ENCODE measurements at regions not wholly inside any gene's neighbourhood (a gene's known extent, or its start where the extent isn't known, plus 50 kb on each side); places are given as distances from the start of the nearest gene placed in this dataset.

DNA sequence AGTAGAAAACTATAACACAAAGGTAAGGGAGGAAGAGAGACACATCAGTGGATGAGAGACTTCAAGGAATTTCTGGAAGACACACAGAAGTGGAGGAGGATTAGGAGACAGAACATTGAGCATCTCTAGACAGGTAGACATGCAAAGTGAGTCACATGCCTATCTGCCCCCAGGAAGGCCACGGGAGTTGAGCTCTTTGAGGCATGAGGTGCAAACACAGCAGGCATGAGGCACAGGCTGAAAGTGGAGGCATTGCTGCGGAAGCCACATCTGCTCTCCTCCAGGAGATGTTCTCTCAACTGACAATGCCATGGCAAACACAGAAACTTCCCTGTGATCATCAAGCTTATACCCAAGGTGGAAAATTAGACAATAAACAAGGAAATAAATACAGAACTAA lies 481.6 kb upstream of the MYT1L start:
- no peak for ATAC-seq
- TF ChIP-seq ZC3H10 (CRISPR knock-in tag; IDR thresholded peaks at IDR 0.05): no peak
- TF ChIP-seq ZFP30 (CRISPR knock-in tag; IDR thresholded peaks at IDR 0.05): no peak
- TF ChIP-seq ESRRG (CRISPR knock-in tag; IDR thresholded peaks at IDR 0.05): no peak
- no peak for TF ChIP-seq ISL1 (CRISPR knock-in tag; IDR thresholded peaks at IDR 0.05)
- TF ChIP-seq ZFP3 (CRISPR knock-in tag; IDR thresholded peaks at IDR 0.05): no peak
- TF ChIP-seq SNAI2 (CRISPR knock-in tag; IDR thresholded peaks at IDR 0.05): no peak
- TF ChIP-seq ZNF8 (CRISPR knock-in tag; IDR thresholded peaks at IDR 0.05): no peak
- TF ChIP-seq RARB (CRISPR knock-in tag; IDR thresholded peaks at IDR 0.05): no peak
- TF ChIP-seq GLIS3 (CRISPR knock-in tag; IDR thresholded peaks at IDR 0.05): no peak

DNA sequence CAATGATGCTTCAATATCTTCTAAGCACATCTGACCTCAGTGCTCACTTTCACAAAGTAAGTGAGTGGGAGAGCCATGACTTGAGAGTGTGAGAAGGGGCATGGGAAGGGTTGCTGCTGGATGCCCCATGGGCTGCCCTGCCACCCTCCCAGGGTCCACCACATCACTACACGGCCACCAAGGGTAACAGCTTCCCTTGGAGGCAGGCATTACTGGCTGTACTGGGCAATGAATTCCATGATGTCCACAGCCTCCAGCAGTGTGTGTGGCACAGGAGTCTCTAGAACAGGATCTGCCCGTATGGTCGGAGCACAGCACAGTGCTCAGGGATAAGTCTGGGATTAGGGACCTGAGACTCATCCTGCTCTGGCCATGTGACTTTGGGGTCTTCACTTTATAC lies 481.0 kb upstream of the MYT1L start:
- TF ChIP-seq PPARA (CRISPR knock-in tag; IDR thresholded peaks at IDR 0.05; ENCODE audit: borderline replicate concordance): no peak
- TF ChIP-seq POU6F1 (CRISPR knock-in tag; IDR thresholded peaks at IDR 0.05; ENCODE audit: borderline replicate concordance, low read depth): no peak
- TF ChIP-seq TSHZ2 (CRISPR knock-in tag; IDR thresholded peaks at IDR 0.05): no peak
- no peak for TF ChIP-seq ISL1 (CRISPR knock-in tag; IDR thresholded peaks at IDR 0.05)
- TF ChIP-seq PATZ1 (CRISPR knock-in tag; IDR thresholded peaks at IDR 0.05; ENCODE audit: borderline replicate concordance): no peak
- no peak for TF ChIP-seq ZFP3 (CRISPR knock-in tag; IDR thresholded peaks at IDR 0.05)
- TF ChIP-seq TOX (CRISPR knock-in tag; IDR thresholded peaks at IDR 0.05; ENCODE audit: borderline replicate concordance): no peak
- TF ChIP-seq BACH2 (CRISPR knock-in tag; IDR thresholded peaks at IDR 0.05; ENCODE audit: borderline replicate concordance): no peak
- TF ChIP-seq ZNF565 (CRISPR knock-in tag; conservative IDR thresholded peaks at IDR 0.05; ENCODE audit: low read depth): no peak
- TF ChIP-seq CSDC2 (CRISPR knock-in tag; IDR thresholded peaks at IDR 0.05): no peak
- TF ChIP-seq ZNF8 (CRISPR knock-in tag; IDR thresholded peaks at IDR 0.05): no peak
- no peak for TF ChIP-seq ZFP30 (CRISPR knock-in tag; IDR thresholded peaks at IDR 0.05)
- no peak for TF ChIP-seq CREB5 (CRISPR knock-in tag; IDR thresholded peaks at IDR 0.05; ENCODE audit: low read depth)
- ATAC-seq: no peak

DNA sequence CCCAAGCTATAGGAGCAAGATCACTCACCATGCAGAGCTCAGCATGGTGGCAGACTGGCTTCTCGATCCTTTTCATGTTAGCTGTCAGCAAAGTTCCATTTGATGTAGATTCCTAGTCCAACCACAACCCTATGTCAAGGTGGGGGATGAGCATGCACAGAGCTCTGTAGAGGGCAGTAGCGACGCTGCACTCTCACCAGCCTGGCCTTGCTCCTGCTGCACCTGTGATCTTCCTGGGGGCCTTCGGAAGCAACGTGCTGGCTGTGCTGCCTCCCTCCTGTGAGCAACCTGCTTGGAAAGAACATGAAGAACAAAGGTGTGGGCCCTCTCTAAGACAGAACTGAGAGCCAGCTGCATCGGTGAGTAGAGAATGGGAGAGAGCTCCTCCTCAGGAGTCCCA lies 479.4 kb upstream of the MYT1L start:
- ATAC-seq: no peak
- no peak for TF ChIP-seq ARNTL (CRISPR knock-in tag; IDR thresholded peaks at IDR 0.05; ENCODE audit: borderline replicate concordance, low read depth)

DNA sequence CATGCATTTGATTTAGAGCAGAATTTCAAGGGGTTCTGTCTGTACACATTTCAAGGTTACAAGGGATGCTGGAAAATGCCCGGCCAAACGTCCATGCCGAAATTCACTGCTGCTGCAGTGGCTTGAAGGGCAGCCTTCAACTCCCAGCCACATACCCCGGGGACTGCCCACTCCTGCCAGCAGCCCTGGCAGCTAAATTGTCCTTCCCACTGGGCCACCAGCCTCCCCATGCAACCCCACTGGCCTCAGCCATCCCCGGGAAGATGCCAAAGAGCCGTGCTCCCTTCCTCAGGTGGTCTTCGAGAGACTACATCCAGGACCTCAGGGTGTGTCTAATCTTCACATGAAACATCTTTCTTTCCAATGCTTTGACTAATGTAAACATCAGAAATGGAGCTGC lies 478.7 kb upstream of the MYT1L start:
- ATAC-seq: no peak
- no peak for TF ChIP-seq RARB (CRISPR knock-in tag; IDR thresholded peaks at IDR 0.05)
- TF ChIP-seq GLIS3 (CRISPR knock-in tag; IDR thresholded peaks at IDR 0.05): no peak
- no peak for TF ChIP-seq ZNF565 (CRISPR knock-in tag; conservative IDR thresholded peaks at IDR 0.05; ENCODE audit: low read depth)
- TF ChIP-seq, protein P1, sequence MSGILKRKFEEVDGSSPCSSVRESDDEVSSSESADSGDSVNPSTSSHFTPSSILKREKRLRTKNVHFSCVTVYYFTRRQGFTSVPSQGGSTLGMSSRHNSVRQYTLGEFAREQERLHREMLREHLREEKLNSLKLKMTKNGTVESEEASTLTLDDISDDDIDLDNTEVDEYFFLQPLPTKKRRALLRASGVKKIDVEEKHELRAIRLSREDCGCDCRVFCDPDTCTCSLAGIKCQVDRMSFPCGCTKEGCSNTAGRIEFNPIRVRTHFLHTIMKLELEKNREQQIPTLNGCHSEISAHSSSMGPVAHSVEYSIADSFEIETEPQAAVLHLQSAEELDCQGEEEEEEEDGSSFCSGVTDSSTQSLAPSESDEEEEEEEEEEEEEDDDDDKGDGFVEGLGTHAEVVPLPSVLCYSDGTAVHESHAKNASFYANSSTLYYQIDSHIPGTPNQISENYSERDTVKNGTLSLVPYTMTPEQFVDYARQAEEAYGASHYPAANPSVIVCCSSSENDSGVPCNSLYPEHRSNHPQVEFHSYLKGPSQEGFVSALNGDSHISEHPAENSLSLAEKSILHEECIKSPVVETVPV (CRISPR knock-in tag; IDR thresholded peaks at IDR 0.05): no peak
- no peak for TF ChIP-seq OSR1 (CRISPR knock-in tag; IDR thresholded peaks at IDR 0.05)
- TF ChIP-seq ISL1 (CRISPR knock-in tag; IDR thresholded peaks at IDR 0.05): no peak
- no peak for TF ChIP-seq BACH2 (CRISPR knock-in tag; IDR thresholded peaks at IDR 0.05; ENCODE audit: borderline replicate concordance)
- TF ChIP-seq ARNTL (CRISPR knock-in tag; IDR thresholded peaks at IDR 0.05; ENCODE audit: borderline replicate concordance, low read depth): no peak

Measured in SK-N-SH treated with all-trans-retinoic acid at 6 μM for 48 hours (cell line).